HCT116 (cell line): ENCODE measurements at regions not wholly inside any gene's neighbourhood (a gene's known extent, or its start where the extent isn't known, plus 50 kb on each side); places are given as distances from the start of the nearest gene placed in this dataset.

Experiments used
- ATAC-seq: fragments of 200-7000 bp; cut with Tn5 transposase; 2 replicates; pipeline ENCODE4 v1.9.1; 2020; ENCODE audit warnings: mild to moderate bottlenecking, moderate library complexity
- BruUV-seq: library from RNA; stranded (reverse); fragments of 400-500 nt; replicated peaks from 2 replicates; lab custom pipeline; 2021; lab: Mats Ljungman, UMichigan
- CTCF ChIA-PET: fragments of 300-600 bp; sonication (Branson Sonifier 250); formaldehyde crosslinking; loops from one replicate; lab custom pipeline; 2021; ENCODE audit warnings: antibody characterized with exemption; lab: Charles Lee
- POLR2A ChIA-PET: fragments of 300-600, 350-600 bp; sonication (Branson Sonifier 250); formaldehyde crosslinking; loops from one replicate; lab custom pipeline; 2021; ENCODE audit warnings: antibody characterized with exemption; lab: Charles Lee
- RAD21 ChIA-PET, 2 experiments: fragments of 300-600 bp; sonication (Branson Sonifier 250); formaldehyde crosslinking; loops; one replicate each; lab custom pipeline; 2023; ENCODE audit warnings: low total read pairs in 2 of 2; ENCODE audit not compliant: uncharacterized antibody in 2 of 2, unreplicated experiment in 2 of 2, low non-redundant PET in 1 of 2; lab: Charles Lee
- DNase-seq: peaks from one replicate; pipeline ENCODE4 v3.0.0-alpha.2; 2010; ENCODE audit warnings: low read depth, low spot score
- H2AFZ ChIP-seq: fragments of 200-600 bp; shearing (Covaris generic), sonication (generic); 2 replicates; pipeline ENCODE4 v1.6.1; 2017; ENCODE audit warnings: low read depth, mixed run types, mixed read lengths, antibody characterized with exemption, low read length; ENCODE audit not compliant: poor library complexity, severe bottlenecking
- H3K27ac ChIP-seq: 2 replicates; pipeline ENCODE4 v1.5.1; 2012; ENCODE audit warnings: low read depth, low read length
- H3K27me3 ChIP-seq: fragments of 200-600 bp; sonication (generic); 2 replicates; pipeline ENCODE4 v1.6.1; 2016; ENCODE audit warnings: mixed run types, low read length, mixed read lengths; ENCODE audit not compliant: insufficient read depth
- H3K36me3 ChIP-seq, 2 experiments: fragments of 200-500 bp in 1 of 2; fragments of 200-600 bp in 1 of 2; sonication (Bioruptor generic) in 1 of 2; sonication (generic) in 1 of 2; 2 replicates each; pipeline versions ENCODE4 v1.5.1 to v1.6.1; 2014 to 2016; ENCODE audit warnings: low read length in 2 of 2, inconsistent platforms in 1 of 2, mixed read lengths in 1 of 2, mixed run types in 1 of 2; ENCODE audit not compliant: insufficient read depth in 2 of 2, control insufficient read depth in 1 of 2
- H3K4me1 ChIP-seq, 2 experiments: fragments of 200-600 bp in 1 of 2; sonication (generic) in 1 of 2; 2 replicates each; pipeline versions ENCODE4 v1.5.1 to v1.6.1; 2012 to 2017; ENCODE audit warnings: low read length in 2 of 2, inconsistent platforms in 1 of 2, mild to moderate bottlenecking in 1 of 2, mixed read lengths in 1 of 2, mixed run types in 1 of 2, moderate library complexity in 1 of 2; ENCODE audit not compliant: insufficient read depth in 2 of 2, control insufficient read depth in 1 of 2
- H3K4me2 ChIP-seq: fragments of 200-600 bp; sonication (generic); 2 replicates; pipeline ENCODE4 v1.6.1; 2017; ENCODE audit warnings: mixed run types, low read length, mixed read lengths
- H3K4me3 ChIP-seq, 2 experiments: fragments of 200-600 bp in 1 of 2; sonication (generic) in 1 of 2; replicated peaks in 1 of 2; 2 replicates each; pipeline ENCODE4 v1.5.1; 2011 to 2016; ENCODE audit warnings: low read length in 2 of 2, control low read depth in 1 of 2, low read depth in 1 of 2, mild to moderate bottlenecking in 1 of 2, mixed read lengths in 1 of 2, mixed run types in 1 of 2
- H3K79me2 ChIP-seq: fragments of 200-600 bp; sonication (generic); 2 replicates; pipeline ENCODE4 v1.6.1; 2017; ENCODE audit warnings: mild to moderate bottlenecking, mixed run types, low read length, moderate library complexity, mixed read lengths; ENCODE audit not compliant: insufficient read depth
- H3K9ac ChIP-seq: fragments of 200-600 bp; sonication (generic); 2 replicates; pipeline ENCODE4 v1.6.1; 2016; ENCODE audit warnings: low read length, mixed read lengths
- H3K9me2 ChIP-seq: fragments of 200-600 bp; sonication (generic), shearing (Covaris generic); 2 replicates; pipeline ENCODE4 v1.6.1; 2017; ENCODE audit warnings: mixed run types, mild to moderate bottlenecking, moderate library complexity; ENCODE audit not compliant: insufficient read depth
- H3K9me3 ChIP-seq, 2 experiments: fragments of 200-500 bp in 1 of 2; fragments of 200-600 bp in 1 of 2; sonication (Bioruptor generic) in 1 of 2; sonication (generic) in 1 of 2; 2 replicates each; pipeline ENCODE4 v1.6.1; 2014 to 2017; ENCODE audit warnings: low read length in 2 of 2, mixed read lengths in 2 of 2, inconsistent platforms in 1 of 2, low read depth in 1 of 2, mild to moderate bottlenecking in 1 of 2, mixed run types in 1 of 2, moderate library complexity in 1 of 2; ENCODE audit not compliant: control insufficient read depth in 1 of 2, insufficient read depth in 1 of 2
- H4K20me1 ChIP-seq: fragments of 200-600 bp; sonication (generic), shearing (Covaris generic); 2 replicates; pipeline ENCODE4 v1.6.1; 2017; ENCODE audit warnings: mixed run types, mild to moderate bottlenecking, moderate library complexity; ENCODE audit not compliant: insufficient read depth
- CEBPB ChIP-seq: IDR thresholded peaks from 2 replicates; pipeline ENCODE4 v1.6.1; 2012; ENCODE audit warnings: low read depth
- EZH2 ChIP-seq: fragments of 200-600 bp; sonication (generic); IDR thresholded peaks from 2 replicates; pipeline ENCODE4 v1.6.1; 2017; ENCODE audit warnings: antibody characterized with exemption, mixed run types
- FOSL1 ChIP-seq: IDR thresholded peaks from 2 replicates; pipeline ENCODE4 v1.6.1; 2012; ENCODE audit warnings: low read depth
- POLR2AphosphoS5 ChIP-seq: IDR thresholded peaks from 2 replicates; pipeline ENCODE4 v1.6.1; 2011; ENCODE audit warnings: mild to moderate bottlenecking, low read depth, low read length, moderate library complexity
- TCF7L2 ChIP-seq: IDR thresholded peaks from 2 replicates; pipeline ENCODE4 v1.7.0; 2011; ENCODE audit warnings: borderline replicate concordance, inconsistent platforms; ENCODE audit not compliant: insufficient read depth, insufficient read length; ENCODE audit errors: extremely low read depth
- intact Hi-C: fragments of 100-400 bp; cut with micrococcal nuclease; formaldehyde crosslinking; loops from 2 replicates; pipeline ENCODE4 v1.10.0; 2022
- TF ChIP-seq, protein P1 (sequence below): IDR thresholded peaks from 2 replicates; pipeline ENCODE4 v1.6.1; 2012
- TF ChIP-seq, protein P2 (sequence below), 3 experiments: fragments of 200-600 bp in 1 of 3; sonication (generic) in 1 of 3; IDR thresholded peaks in 2 of 3; conservative IDR thresholded peaks in 1 of 3; 2 replicates each; pipeline ENCODE4 v1.5.1; 2012 to 2017; ENCODE audit warnings: low read depth in 2 of 3, low read length in 2 of 3, antibody characterized with exemption in 1 of 3, borderline replicate concordance in 1 of 3, control low read depth in 1 of 3, mild to moderate bottlenecking in 1 of 3, mixed read lengths in 1 of 3, mixed run types in 1 of 3, moderate library complexity in 1 of 3; ENCODE audit not compliant: insufficient read depth in 1 of 3
- TF ChIP-seq, protein P3 (sequence below): IDR thresholded peaks from 2 replicates; pipeline ENCODE4 v1.6.1; 2011; ENCODE audit warnings: mild to moderate bottlenecking, low read length, moderate library complexity; ENCODE audit not compliant: insufficient replicate concordance; ENCODE audit errors: extremely low read depth

DNA sequence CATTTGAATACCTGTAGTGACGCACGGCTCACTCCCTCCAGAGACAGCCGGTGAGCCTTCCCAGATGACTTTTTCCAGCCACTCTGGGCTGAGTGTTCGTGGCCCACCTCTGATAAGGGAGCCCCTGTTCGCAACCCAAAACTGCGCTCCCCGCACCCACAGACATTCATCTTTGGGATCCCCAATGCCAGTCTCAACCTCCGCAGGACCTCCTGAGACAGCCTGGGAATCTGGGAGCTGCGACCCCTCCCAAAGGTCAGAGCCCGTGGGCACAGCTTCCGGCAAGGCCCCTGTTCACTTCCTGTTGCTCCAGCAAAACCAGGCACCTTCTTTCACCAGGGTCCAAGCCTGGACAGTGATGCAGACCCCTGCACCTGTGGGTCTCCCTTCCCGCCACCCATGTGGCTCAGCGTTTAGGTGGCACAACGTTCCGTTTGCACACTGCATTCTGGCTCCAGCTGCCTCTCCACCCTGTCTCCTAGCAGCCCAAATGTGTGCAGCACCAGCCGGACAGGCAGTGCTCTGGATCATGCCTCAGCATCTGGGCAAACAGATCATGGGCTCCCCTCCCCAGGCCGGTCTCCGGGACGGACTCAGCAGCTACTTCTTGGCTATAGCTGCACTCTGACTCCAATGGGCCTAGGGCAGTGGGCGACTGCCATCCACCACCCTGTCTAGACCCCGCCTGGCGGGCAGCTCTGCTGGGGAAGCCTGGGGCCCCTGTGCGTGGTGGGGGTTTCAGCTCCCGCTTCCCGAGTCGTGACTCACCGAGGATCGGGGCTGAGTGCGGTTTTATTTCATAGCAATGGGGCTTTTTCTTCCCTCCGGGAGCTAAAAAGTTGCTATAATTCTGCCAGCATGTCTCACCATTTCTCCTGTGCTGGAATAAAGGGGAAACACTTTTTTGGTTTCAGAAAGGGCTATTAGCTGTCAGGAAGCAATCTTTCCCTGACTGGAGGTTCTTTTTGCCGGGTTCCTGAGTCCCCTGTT lies 156.0 kb downstream of the OLFM1 start:
- 0 out of 4 replicates have a peak, but pooled peaks cover 0 to 5% of the 10 kb centered on the region in 2 experiments for H3K4me1 ChIP-seq
- 0 out of 2 replicates have a peak, but pooled peaks cover 2% of the 10 kb centered on the region for H3K27me3 ChIP-seq
- CTCF ChIA-PET: no interaction called here
- H3K4me3 ChIP-seq: no peak overlapping the region
- H3K9me3 ChIP-seq: no peaks in the 10 kb centered on the region
- no peak for TF ChIP-seq EZH2
- no peak for TF ChIP-seq FOSL1
- TF ChIP-seq, protein P1, sequence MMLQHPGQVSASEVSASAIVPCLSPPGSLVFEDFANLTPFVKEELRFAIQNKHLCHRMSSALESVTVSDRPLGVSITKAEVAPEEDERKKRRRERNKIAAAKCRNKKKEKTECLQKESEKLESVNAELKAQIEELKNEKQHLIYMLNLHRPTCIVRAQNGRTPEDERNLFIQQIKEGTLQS: no peak
- TF ChIP-seq TCF7L2: no peak
- H2AFZ ChIP-seq: no peak overlapping the region
- H3K4me2 ChIP-seq: no peak overlapping the region
- no peak overlapping the region for H3K9ac ChIP-seq
- ATAC-seq (no peak), DNase-seq (no peak)
- H3K36me3 ChIP-seq: no peaks in the 10 kb centered on the region
- RAD21 ChIA-PET: no interaction called here
- H4K20me1 ChIP-seq: no peaks in the 10 kb centered on the region
- POLR2A ChIA-PET: no interaction called here
- intact Hi-C loops: no loop called here
- BruUV-seq: no TSS peak
- H3K27ac ChIP-seq: no peak overlapping the region
- no peaks in the 10 kb centered on the region for H3K79me2 ChIP-seq
- H3K9me2 ChIP-seq: no peaks in the 10 kb centered on the region

DNA sequence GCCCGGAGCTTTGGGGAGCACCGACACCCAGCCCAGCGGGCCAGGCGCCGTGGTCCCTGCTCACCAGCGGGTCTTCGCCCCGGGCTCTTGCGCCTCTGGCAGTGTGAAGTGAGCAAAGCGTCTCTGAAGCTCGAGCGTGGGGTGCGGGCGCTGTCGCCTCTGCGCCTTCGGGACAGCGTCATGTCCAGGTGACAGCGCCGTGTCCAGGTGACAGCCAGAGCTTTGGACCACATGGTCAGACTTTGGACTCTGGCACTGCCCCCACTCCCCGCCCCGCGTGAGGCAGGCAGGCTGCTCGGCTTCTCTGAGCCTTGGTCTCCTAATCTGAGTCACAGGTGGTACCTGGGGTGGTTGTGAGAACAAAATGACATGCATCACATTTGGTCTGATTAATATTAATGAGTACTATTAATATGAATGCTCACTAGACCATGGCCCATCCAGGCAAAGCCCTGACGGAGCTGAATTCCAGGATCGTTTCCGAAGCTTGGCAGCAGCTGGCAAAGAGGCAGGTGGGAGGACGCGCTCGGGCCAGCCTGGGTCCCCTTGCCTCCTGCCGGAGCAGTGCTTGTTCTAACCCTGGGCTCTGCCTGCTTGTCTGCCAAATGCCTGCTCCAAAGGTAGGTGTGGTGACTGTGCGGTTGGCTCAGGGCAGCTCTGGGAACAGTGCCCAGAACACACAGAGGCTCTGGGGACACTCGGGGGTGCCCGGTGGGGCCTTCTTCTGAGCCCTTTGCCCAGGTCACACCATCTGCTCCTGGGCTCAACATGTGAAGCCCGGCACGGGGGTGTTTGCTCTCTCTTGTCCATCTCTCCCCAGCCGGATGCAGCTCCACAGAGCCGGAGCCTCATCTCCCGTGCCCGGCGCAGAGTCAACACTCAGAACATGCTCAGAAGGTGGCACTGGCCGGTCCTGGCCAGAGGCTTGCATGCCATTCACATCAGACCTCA lies 157.1 kb downstream of the OLFM1 start:
- Histone ChIP-seq H3K36me3 (no peaks in the 10 kb centered on the region), H3K9me2 (no peaks in the 10 kb centered on the region), H3K9ac (no peak overlapping the region), H3K4me3 (no peak overlapping the region), H2AFZ (no peak overlapping the region), H3K9me3 (no peaks in the 10 kb centered on the region), H3K79me2 (no peaks in the 10 kb centered on the region), H3K4me1 (0 out of 4 replicates have a peak, but pooled peaks cover 0 to 5% of the 10 kb centered on the region in 2 experiments), H3K27me3 (0 out of 2 replicates have a peak, but pooled peaks cover 2% of the 10 kb centered on the region), H3K4me2 (no peak overlapping the region), H3K27ac (no peak overlapping the region), H4K20me1 (no peaks in the 10 kb centered on the region)
- CTCF ChIA-PET: no interaction called here
- POLR2A ChIA-PET: no interaction called here
- intact Hi-C loops: no loop called here
- DNase-seq: no peak
- no peak for ATAC-seq
- BruUV-seq: no TSS peak
- RAD21 ChIA-PET: no interaction called here
- TF ChIP-seq, protein P2, sequence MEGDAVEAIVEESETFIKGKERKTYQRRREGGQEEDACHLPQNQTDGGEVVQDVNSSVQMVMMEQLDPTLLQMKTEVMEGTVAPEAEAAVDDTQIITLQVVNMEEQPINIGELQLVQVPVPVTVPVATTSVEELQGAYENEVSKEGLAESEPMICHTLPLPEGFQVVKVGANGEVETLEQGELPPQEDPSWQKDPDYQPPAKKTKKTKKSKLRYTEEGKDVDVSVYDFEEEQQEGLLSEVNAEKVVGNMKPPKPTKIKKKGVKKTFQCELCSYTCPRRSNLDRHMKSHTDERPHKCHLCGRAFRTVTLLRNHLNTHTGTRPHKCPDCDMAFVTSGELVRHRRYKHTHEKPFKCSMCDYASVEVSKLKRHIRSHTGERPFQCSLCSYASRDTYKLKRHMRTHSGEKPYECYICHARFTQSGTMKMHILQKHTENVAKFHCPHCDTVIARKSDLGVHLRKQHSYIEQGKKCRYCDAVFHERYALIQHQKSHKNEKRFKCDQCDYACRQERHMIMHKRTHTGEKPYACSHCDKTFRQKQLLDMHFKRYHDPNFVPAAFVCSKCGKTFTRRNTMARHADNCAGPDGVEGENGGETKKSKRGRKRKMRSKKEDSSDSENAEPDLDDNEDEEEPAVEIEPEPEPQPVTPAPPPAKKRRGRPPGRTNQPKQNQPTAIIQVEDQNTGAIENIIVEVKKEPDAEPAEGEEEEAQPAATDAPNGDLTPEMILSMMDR (IDR thresholded peaks at IDR 0.05 in 2 of 3, conservative IDR thresholded peaks at IDR 0.05 in 1 of 3; ENCODE audit: borderline replicate concordance in 1 of 3, insufficient read depth in 1 of 3, low read depth in 2 of 3, low read length in 2 of 3): no peak
- TF ChIP-seq CEBPB (no peak), POLR2AphosphoS5 (no peak)
- TF ChIP-seq, protein P3, sequence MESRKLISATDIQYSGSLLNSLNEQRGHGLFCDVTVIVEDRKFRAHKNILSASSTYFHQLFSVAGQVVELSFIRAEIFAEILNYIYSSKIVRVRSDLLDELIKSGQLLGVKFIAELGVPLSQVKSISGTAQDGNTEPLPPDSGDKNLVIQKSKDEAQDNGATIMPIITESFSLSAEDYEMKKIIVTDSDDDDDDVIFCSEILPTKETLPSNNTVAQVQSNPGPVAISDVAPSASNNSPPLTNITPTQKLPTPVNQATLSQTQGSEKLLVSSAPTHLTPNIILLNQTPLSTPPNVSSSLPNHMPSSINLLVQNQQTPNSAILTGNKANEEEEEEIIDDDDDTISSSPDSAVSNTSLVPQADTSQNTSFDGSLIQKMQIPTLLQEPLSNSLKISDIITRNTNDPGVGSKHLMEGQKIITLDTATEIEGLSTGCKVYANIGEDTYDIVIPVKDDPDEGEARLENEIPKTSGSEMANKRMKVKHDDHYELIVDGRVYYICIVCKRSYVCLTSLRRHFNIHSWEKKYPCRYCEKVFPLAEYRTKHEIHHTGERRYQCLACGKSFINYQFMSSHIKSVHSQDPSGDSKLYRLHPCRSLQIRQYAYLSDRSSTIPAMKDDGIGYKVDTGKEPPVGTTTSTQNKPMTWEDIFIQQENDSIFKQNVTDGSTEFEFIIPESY: no peak
